M059J (cell line): ENCODE measurements at regions not wholly inside any gene's neighbourhood (a gene's known extent, or its start where the extent isn't known, plus 50 kb on each side); places are given as distances from the start of the nearest gene placed in this dataset.
A peak's percentile ranks its signal among the peaks of the same experiment; 100 is the strongest.

Experiments used
- DNase-seq: peaks from one replicate; pipeline ENCODE4 v3.0.0-alpha.2; 2012; ENCODE audit warnings: low read depth

GRCh38 chr20:61149636-61150035 is 102.4 kb upstream of the CDH4 start:
- no peak for DNase-seq

DNA sequence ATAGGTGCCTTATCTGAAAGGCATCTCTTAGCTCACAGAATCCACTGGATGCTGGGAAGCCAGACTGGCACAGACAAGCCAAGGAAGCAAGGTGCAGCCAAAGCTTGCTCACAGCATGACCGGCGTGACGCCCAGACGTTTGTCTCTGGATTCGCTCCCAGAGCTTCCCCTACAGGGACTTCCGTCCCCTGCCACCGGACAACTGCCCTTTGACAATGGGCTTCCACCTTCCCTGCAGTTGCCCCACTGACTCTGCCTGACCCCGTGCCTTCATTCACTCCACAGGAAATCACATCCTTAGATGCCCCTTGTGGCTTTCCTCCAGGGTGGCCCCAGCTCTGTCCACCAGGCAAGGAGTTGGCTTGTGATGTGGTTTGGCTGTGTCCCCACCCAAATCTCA is 94.8 kb upstream of the CDH4 start:
- DNase-seq = no peak

GRCh38 chr20:61159957-61160686 is 91.9 kb upstream of the CDH4 start:
- DNase-seq = no peak

DNA sequence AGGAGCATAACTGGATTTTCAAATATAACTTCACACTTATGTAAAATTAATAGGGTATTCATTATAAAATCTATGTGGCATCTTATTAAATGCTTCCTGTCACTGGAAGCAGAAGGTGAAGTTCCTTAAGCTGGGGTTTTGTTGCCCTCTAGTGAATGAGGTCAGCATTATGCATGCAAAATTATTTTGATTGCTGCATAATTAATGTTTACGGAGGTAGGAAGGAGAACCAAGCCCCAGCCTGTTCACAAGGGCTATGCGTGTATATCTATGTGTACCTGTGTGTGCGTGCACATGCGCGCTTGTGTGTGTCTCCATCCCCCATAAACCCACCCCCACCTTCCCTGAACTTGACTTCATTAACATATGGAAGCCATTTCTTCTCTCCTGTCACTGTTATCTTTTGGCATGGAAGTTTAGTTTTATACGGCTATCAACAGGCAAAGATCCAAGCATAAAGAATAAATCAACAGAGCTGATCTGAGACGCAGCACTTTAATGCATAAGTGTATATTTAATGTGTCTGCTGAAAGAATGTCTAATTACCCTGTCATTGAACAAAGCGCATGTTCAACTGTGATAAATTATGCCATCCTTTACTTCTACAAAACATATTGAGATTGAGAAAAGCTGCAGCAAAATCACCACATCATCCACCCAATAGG is 90.2 kb upstream of the CDH4 start:
- peak; percentile 18 for DNase-seq

GRCh38 chr20:61162451-61162850 is 89.6 kb upstream of the CDH4 start:
- no peak for DNase-seq

DNA sequence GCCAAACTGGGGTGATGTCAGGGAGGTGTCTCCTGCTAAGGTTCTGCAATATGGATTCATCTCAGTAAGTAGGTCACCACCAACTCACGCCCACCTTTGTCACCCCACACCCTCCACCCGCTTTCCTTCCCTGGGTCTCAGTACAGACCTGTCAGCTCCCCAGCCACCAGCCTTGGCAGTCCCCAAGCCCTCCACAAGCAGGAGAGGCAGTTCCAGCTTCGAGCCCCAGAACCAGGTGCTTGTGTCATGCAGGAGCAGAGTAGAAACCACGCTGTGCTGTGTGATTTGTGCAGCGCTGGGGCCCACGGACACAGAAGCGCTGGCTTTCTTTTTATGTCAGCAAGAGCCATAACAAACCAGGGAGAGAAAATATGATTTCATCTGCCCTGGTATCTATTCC is 89.0 kb upstream of the CDH4 start:
- DNase-seq = no peak

GRCh38 chr20:61166324-61166723 is 85.7 kb upstream of the CDH4 start:
- peak; percentile 65 for DNase-seq

DNA sequence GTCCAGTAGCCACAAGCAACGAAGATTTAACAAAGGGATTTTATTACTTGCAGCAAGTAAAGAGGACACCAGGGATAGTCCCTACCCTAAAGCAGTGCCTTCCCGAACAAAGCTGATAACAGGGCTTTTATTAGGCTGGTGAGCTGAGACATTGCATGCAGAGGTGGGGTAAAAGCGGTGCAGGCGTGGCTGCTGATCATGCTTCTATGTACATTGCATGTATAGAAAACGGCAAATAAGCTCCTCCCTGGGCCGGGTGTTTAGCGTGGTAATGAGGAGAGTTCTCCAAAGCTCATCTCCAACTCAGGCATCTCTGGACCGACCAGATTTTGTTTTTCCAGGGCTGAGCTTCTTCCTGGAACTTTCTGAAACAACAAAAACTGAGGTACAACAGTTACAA is 83.5 kb upstream of the CDH4 start:
- no peak for DNase-seq

DNA sequence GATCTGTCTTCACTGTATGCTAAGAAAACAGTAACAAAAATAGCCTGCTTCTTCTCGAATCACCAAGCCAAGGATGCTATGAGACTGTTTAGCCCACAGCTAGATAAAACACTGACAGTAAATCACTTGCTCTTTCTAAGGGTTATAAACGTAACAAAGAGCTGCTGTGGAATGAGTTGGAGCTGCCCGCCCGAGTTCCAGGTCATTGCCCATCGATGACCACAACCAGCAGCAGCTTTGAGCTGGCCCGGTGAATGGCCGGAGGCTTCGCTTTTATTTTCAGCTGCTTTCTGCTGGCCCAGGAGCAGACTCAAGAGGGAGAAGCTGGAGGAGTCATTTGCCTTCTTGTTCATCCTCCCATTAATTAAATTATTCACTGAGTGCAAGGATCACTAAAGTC is 82.2 kb upstream of the CDH4 start:
- peak; percentile 61 for DNase-seq

- DNase-seq = no peak
Observed at GRCh38 chr20:61170496-61171320, 81.4 kb upstream of the CDH4 start.

DNA sequence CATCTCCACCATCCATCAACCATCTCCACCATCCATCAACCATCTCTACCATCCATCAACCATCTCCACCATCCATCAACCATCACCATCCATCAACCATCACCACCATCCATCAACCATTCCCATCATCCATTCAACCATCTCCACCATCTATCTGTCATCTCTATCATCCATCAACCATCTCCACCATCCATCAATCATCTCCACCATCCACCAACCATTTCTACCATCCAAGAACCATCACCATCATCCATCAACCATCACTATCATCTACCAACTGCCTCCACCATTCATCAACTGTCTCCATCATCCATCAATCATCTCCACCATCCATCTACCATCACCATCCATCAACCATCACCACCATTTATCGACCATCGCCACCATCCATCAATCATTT is 78.8 kb upstream of the CDH4 start:
- DNase-seq = no peak

- peak; percentile 56 for DNase-seq
Observed at GRCh38 chr20:61173961-61174725, 77.9 kb upstream of the CDH4 start.

GRCh38 chr20:61176874-61177273 is 75.2 kb upstream of the CDH4 start:
- no peak for DNase-seq

GRCh38 chr20:61178551-61179071 is 73.5 kb upstream of the CDH4 start:
- DNase-seq = no peak

- DNase-seq = no peak
Observed at GRCh38 chr20:61184194-61184593, 67.9 kb upstream of the CDH4 start.

DNA sequence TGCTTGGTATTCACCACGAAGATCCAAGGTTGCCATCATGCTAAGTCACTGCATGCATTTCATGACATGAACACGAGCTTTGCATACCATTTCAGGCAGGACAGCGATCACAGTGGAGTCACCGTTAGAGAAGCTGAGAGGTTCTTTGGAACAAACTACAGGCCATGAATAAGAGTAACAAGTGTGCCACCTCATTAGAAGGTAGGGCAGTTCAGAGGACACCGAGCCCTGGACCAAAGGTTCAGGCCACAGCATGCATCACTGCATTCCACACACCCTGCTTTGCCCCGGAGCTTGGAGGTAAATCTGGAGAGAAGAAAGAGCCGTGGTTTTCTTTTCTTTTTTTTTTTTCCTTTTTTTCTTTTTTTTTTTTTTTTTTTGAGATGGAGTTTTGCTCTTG is 66.9 kb upstream of the CDH4 start:
- peak; percentile 65 for DNase-seq

DNA sequence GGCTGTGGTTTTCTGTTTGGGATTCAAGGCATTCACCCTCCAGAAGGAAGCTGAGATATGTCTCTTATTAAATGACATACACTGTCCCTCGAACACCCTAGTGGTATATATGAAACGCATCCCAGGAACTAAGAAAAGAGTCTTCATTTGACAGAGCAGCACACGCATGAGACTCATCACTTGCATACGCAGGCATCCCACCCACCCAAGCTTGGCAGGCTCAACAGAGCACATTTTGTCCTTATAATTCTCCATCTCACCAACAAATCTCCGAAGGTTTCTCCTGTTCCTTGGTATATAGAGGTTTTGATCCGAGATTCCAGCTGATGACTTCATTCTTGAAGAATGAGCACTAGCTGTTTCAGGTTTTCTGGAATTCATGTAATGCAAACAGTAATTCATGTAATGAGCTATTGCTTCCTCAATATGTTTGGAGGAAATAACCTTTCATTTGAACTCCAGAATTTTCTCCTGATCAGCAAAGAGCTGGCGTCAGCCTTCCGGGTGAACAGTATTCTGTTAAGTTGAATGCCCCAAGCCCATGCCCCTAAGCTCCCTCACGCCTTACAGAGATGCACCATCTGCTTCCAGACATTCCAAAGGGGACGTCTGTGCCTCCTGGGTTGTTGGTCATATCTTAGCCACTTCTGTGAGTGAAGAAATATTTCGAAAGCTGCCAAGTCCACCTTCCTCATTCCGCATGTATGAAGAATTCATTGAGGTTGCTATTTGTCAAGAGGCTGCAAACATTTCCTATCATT is 66.0 kb upstream of the CDH4 start:
- DNase-seq = peak; percentile 98

GRCh38 chr20:61186771-61187472 is 65.1 kb upstream of the CDH4 start:
- no peak for DNase-seq

- DNase-seq = no peak
Observed at GRCh38 chr20:61189534-61189933, 62.5 kb upstream of the CDH4 start.

- no peak for DNase-seq
Observed at GRCh38 chr20:61191096-61191495, 61.0 kb upstream of the CDH4 start.
